IMR-90 (cell line): ENCODE measurements at regions not wholly inside any gene's neighbourhood (a gene's known extent, or its start where the extent isn't known, plus 50 kb on each side); places are given as distances from the start of the nearest gene placed in this dataset.

Experiments
- ATAC-seq: fragments of 200-7000 bp; cut with Tn5 transposase; 2 replicates; pipeline ENCODE4 v1.9.1; 2020; ENCODE audit warnings: low read depth, mild to moderate bottlenecking, moderate library complexity
- BruUV-seq: library from RNA; stranded (reverse); fragments of 400-500 nt; replicated peaks from 2 replicates; lab custom pipeline; 2021; lab: Mats Ljungman, UMichigan
- CTCF ChIA-PET: fragments of 300-600 bp; formaldehyde crosslinking; extraction: SDS; loops from one replicate; lab custom pipeline; 2021; ENCODE audit warnings: antibody characterized with exemption; lab: Yijun Ruan, JAX
- POLR2A ChIA-PET: fragments of 300-600 bp; sonication (Branson Sonifier 250); formaldehyde crosslinking; loops from one replicate; lab custom pipeline; 2022; ENCODE audit warnings: antibody characterized with exemption; ENCODE audit not compliant: unreplicated experiment; lab: Charles Lee
- DNase-seq: peaks from one replicate; pipeline ENCODE4 v3.0.0; 2013
- H2AFZ ChIP-seq: replicated peaks from 2 replicates; pipeline ENCODE3; 2013; ENCODE audit warnings: low read length, mild to moderate bottlenecking; ENCODE audit not compliant: poor library complexity
- H2AK5ac ChIP-seq: 2 replicates; pipeline ENCODE4 v1.6.1; 2013; ENCODE audit warnings: low read depth, low read length, inconsistent platforms
- H2AK9ac ChIP-seq: replicated peaks from 2 replicates; pipeline ENCODE3; 2013; ENCODE audit warnings: mild to moderate bottlenecking, low read depth, low read length, moderate library complexity; ENCODE audit not compliant: poor library complexity
- H2BK120ac ChIP-seq: 2 replicates; pipeline ENCODE4 v1.6.1; 2013; ENCODE audit warnings: low read depth, low read length, inconsistent platforms
- H2BK15ac ChIP-seq: 3 replicates; pipeline ENCODE4 v1.6.1; 2013; ENCODE audit warnings: low read depth, low read length, inconsistent platforms
- H2BK20ac ChIP-seq: 2 replicates; pipeline ENCODE4 v1.6.1; 2013; ENCODE audit warnings: low read depth, mild to moderate bottlenecking, inconsistent platforms, low read length, moderate library complexity
- H2BK5ac ChIP-seq: 2 replicates; pipeline ENCODE4 v1.6.1; 2013; ENCODE audit warnings: mild to moderate bottlenecking, low read depth, low read length, inconsistent platforms; ENCODE audit not compliant: poor library complexity, severe bottlenecking
- H3K14ac ChIP-seq: replicated peaks from 2 replicates; pipeline ENCODE4 v1.6.1; 2013; ENCODE audit warnings: low read depth, low read length, inconsistent platforms
- H3K18ac ChIP-seq: 2 replicates; pipeline ENCODE4 v1.6.1; 2013; ENCODE audit warnings: low read depth, low read length, control low read depth
- H3K23ac ChIP-seq: 2 replicates; pipeline ENCODE4 v1.6.1; 2013; ENCODE audit warnings: low read depth, low read length, inconsistent platforms
- H3K27ac ChIP-seq: 2 replicates; pipeline ENCODE4 v1.5.1; 2013; ENCODE audit warnings: mild to moderate bottlenecking, control low read depth, low read length; ENCODE audit not compliant: insufficient read depth
- H3K27me3 ChIP-seq: 2 replicates; pipeline ENCODE4 v1.6.1; 2013; ENCODE audit warnings: low read length; ENCODE audit not compliant: control insufficient read depth, insufficient read depth
- H3K36me3 ChIP-seq: 2 replicates; pipeline ENCODE4 v1.6.1; 2013; ENCODE audit warnings: low read length, mixed read lengths; ENCODE audit not compliant: control insufficient read depth, insufficient read depth
- H3K4ac ChIP-seq: 2 replicates; pipeline ENCODE4 v1.6.1; 2013; ENCODE audit warnings: low read depth, low read length, inconsistent platforms
- H3K4me1 ChIP-seq: 2 replicates; pipeline ENCODE4 v1.6.1; 2013; ENCODE audit warnings: low read length, mixed read lengths; ENCODE audit not compliant: control insufficient read depth, insufficient read depth
- H3K4me2 ChIP-seq: 2 replicates; pipeline ENCODE4 v1.6.1; 2013; ENCODE audit warnings: low read depth, mild to moderate bottlenecking, control low read depth, low read length, moderate library complexity
- H3K4me3 ChIP-seq: 2 replicates; pipeline ENCODE4 v1.5.1; 2013; ENCODE audit warnings: low read depth, mild to moderate bottlenecking, control low read depth, low read length, moderate library complexity; ENCODE audit not compliant: insufficient read depth
- H3K56ac ChIP-seq: 2 replicates; pipeline ENCODE4 v1.6.1; 2013; ENCODE audit warnings: low read length, inconsistent platforms; ENCODE audit not compliant: insufficient read depth; ENCODE audit errors: extremely low read depth
- H3K79me1 ChIP-seq, 2 experiments: 2 replicates each; pipeline ENCODE4 v1.6.1; 2013; ENCODE audit warnings: low read length in 2 of 2, inconsistent platforms in 1 of 2, low read depth in 1 of 2
- H3K9ac ChIP-seq: 2 replicates; pipeline ENCODE4 v1.6.1; 2013; ENCODE audit warnings: low read depth, low read length, control low read depth
- H3K9me1 ChIP-seq: 2 replicates; pipeline ENCODE4 v1.6.1; 2013; ENCODE audit warnings: low read length, inconsistent platforms; ENCODE audit not compliant: insufficient read depth
- H3K9me3 ChIP-seq: 2 replicates; pipeline ENCODE4 v1.6.1; 2013; ENCODE audit warnings: low read length; ENCODE audit not compliant: control insufficient read depth, insufficient read depth
- H4K20me1 ChIP-seq: 2 replicates; pipeline ENCODE4 v1.6.1; 2013; ENCODE audit warnings: low read length, inconsistent platforms; ENCODE audit not compliant: insufficient read depth
- H4K5ac ChIP-seq: 2 replicates; pipeline ENCODE4 v1.6.1; 2013; ENCODE audit warnings: mild to moderate bottlenecking, low read depth, low read length, control low read depth
- H4K8ac ChIP-seq, 2 experiments: 2 replicates each; pipeline ENCODE4 v1.6.1; 2013; ENCODE audit warnings: low read depth in 2 of 2, low read length in 2 of 2, control low read depth in 1 of 2, inconsistent platforms in 1 of 2
- H4K91ac ChIP-seq: 2 replicates; pipeline ENCODE4 v1.6.1; 2013; ENCODE audit warnings: low read depth, low read length, inconsistent platforms; ENCODE audit not compliant: insufficient read depth
- BHLHE40 ChIP-seq: fragments of 150-350 bp; IDR thresholded peaks from 2 replicates; pipeline ENCODE4 v1.6.1; 2016; ENCODE audit warnings: mild to moderate bottlenecking, low read depth, low read length
- CEBPB ChIP-seq: IDR thresholded peaks from 2 replicates; pipeline ENCODE4 v1.6.1; 2012; ENCODE audit warnings: low read depth, low read length, improper control_type of control experiment
- CHD1 ChIP-seq: IDR thresholded peaks from 2 replicates; pipeline ENCODE4 v1.6.1; 2012; ENCODE audit warnings: low read depth, low read length, improper control_type of control experiment
- CTCF ChIP-seq: conservative IDR thresholded peaks from 2 replicates; pipeline ENCODE4 v1.5.1; 2012; ENCODE audit warnings: mild to moderate bottlenecking, low read depth, low read length, improper control_type of control experiment
- ELK1 ChIP-seq: fragments of 150-350 bp; IDR thresholded peaks from 2 replicates; pipeline ENCODE4 v1.6.1; 2016; ENCODE audit warnings: low read depth, mild to moderate bottlenecking, low read length, moderate library complexity, borderline replicate concordance
- MAFK ChIP-seq: IDR thresholded peaks from 2 replicates; pipeline ENCODE4 v1.6.1; 2012; ENCODE audit warnings: low read depth, low read length, improper control_type of control experiment
- MAZ ChIP-seq: IDR thresholded peaks from 2 replicates; pipeline ENCODE4 v1.6.1; 2012; ENCODE audit warnings: low read depth, mild to moderate bottlenecking, low read length, improper control_type of control experiment, moderate library complexity, borderline replicate concordance
- MXI1 ChIP-seq: IDR thresholded peaks from 2 replicates; pipeline ENCODE4 v1.6.1; 2012; ENCODE audit warnings: low read depth, mild to moderate bottlenecking, low read length, moderate library complexity, borderline replicate concordance
- NFE2L2 ChIP-seq: fragments of 150-350 bp; IDR thresholded peaks from 2 replicates; pipeline ENCODE4 v1.6.1; 2016; ENCODE audit warnings: low read depth, mild to moderate bottlenecking, low read length
- POLR2A ChIP-seq: IDR thresholded peaks from 2 replicates; pipeline ENCODE4 v1.6.1; 2012; ENCODE audit warnings: mild to moderate bottlenecking, low read depth, low read length
- RAD21 ChIP-seq: IDR thresholded peaks from 2 replicates; pipeline ENCODE4 v1.6.1; 2012; ENCODE audit warnings: low read length, improper control_type of control experiment
- RCOR1 ChIP-seq: IDR thresholded peaks from 2 replicates; pipeline ENCODE4 v1.6.1; 2012; ENCODE audit warnings: mild to moderate bottlenecking, low read length, improper control_type of control experiment; ENCODE audit not compliant: insufficient replicate concordance
- RFX5 ChIP-seq: IDR thresholded peaks from 2 replicates; pipeline ENCODE4 v1.8.0; 2012; ENCODE audit warnings: low read depth, mild to moderate bottlenecking, low read length, moderate library complexity
- SMC3 ChIP-seq: fragments of 150-350 bp; IDR thresholded peaks from 2 replicates; pipeline ENCODE4 v1.6.1; 2016; ENCODE audit warnings: low read depth, mild to moderate bottlenecking, antibody characterized with exemption, low read length, moderate library complexity
- WGBS, 2 experiments: methylation state at CpG; one replicate each; pipeline versions ENCODE4 v1.1.5 to v1.1.7; 2013; ENCODE audit warnings: missing lambda C conversion rate in 2 of 2; ENCODE audit not compliant: insufficient read length in 1 of 2; ENCODE audit errors: extremely low coverage in 2 of 2; 5-methylcytosine and 5-hydroxymethylcytosine counted together
- dilution Hi-C: fragments of 300-500 bp; cut with HindIII; formaldehyde crosslinking; loops from one replicate; pipeline ENCODE4 v1.14.3; 2018; ENCODE audit warnings: low sequenced_read_pairs; ENCODE audit not compliant: unreplicated experiment
- in situ Hi-C: fragments of 300-500 bp; cut with MboI; formaldehyde crosslinking; loops from 3 replicates; pipeline ENCODE4 v1.14.3; 2019; ENCODE audit warnings: low sequenced_read_pairs, inconsistent platforms, mixed read lengths
- intact Hi-C: fragments of 100-400 bp; cut with micrococcal nuclease; formaldehyde crosslinking; loops from 2 replicates; pipeline ENCODE4 v1.10.0; 2022
- TF ChIP-seq, protein P1 (sequence below): fragments of 150-350 bp; IDR thresholded peaks from 2 replicates; pipeline ENCODE4 v1.6.1; 2017; ENCODE audit warnings: mild to moderate bottlenecking, antibody characterized with exemption, low read length, low read depth

GRCh38 chr1:219414250-219414649, 198.7 kb downstream of the ZC3H11B start:
- Histone ChIP-seq H3K79me1 (no peaks in the 10 kb centered on the region), H3K27me3 (no peaks in the 10 kb centered on the region), H4K20me1 (no peaks in the 10 kb centered on the region), H3K9me1 (no peaks in the 10 kb centered on the region), H3K18ac (no peak overlapping the region), H3K4ac (no peak overlapping the region), H3K23ac (no peak overlapping the region), H4K8ac (no peak overlapping the region), H3K27ac (no peak overlapping the region), H2BK15ac (no peak overlapping the region), H2BK20ac (no peak overlapping the region), H3K9me3 (no peaks in the 10 kb centered on the region), H2AFZ (no peak overlapping the region), H3K36me3 (no peaks in the 10 kb centered on the region), H4K91ac (no peak overlapping the region), H3K14ac (no peak overlapping the region), H3K4me1 (no peaks in the 10 kb centered on the region), H4K5ac (no peak overlapping the region), H2BK120ac (no peak overlapping the region), H3K56ac (no peak overlapping the region), H3K4me3 (no peak overlapping the region), H3K4me2 (no peak overlapping the region), H3K9ac (no peak overlapping the region), H2AK5ac (no peak overlapping the region), H2BK5ac (no peak overlapping the region), H2AK9ac (no peak overlapping the region)
- BruUV-seq = no TSS peak
- CTCF ChIA-PET = no interaction called here
- intact Hi-C loops = loop anchor here (10.0 kb wide), 3 partner anchors 209 to 1079 kb away; no protein-coding TSS in a partner anchor
- POLR2A ChIA-PET = no interaction called here
- in situ Hi-C loops = no loop called here
- ATAC-seq (no peak), DNase-seq (no peak)
- no CpG with 5 or more reads among the region's 4 CpGs for WGBS, 2 experiments
- TF ChIP-seq CTCF (no peak), RFX5 (no peak), CEBPB (no peak), NFE2L2 (no peak), SMC3 (no peak), CHD1 (no peak), RCOR1 (no peak), MAZ (no peak), POLR2A (no peak), RAD21 (no peak), MXI1 (no peak), MAFK (no peak), BHLHE40 (no peak), ELK1 (no peak)
- TF ChIP-seq, protein P1, sequence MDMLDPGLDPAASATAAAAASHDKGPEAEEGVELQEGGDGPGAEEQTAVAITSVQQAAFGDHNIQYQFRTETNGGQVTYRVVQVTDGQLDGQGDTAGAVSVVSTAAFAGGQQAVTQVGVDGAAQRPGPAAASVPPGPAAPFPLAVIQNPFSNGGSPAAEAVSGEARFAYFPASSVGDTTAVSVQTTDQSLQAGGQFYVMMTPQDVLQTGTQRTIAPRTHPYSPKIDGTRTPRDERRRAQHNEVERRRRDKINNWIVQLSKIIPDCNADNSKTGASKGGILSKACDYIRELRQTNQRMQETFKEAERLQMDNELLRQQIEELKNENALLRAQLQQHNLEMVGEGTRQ = no peak
- dilution Hi-C loops = no loop called here
